HG03039 (cell line): ENCODE measurements at regions not wholly inside any gene's neighbourhood (a gene's known extent, or its start where the extent isn't known, plus 50 kb on each side); places are given as distances from the start of the nearest gene placed in this dataset.

Source experiments
- ATAC-seq: cut with Tn5 transposase; IDR thresholded peaks from one replicate; pipeline ENCODE4 v1.9.1; 2021; ENCODE audit warnings: mild to moderate bottlenecking, moderate library complexity; ENCODE audit not compliant: unreplicated experiment

GRCh38 chr13:105509981-105510762, 1025.3 kb downstream of the EFNB2 start:
- no peak for ATAC-seq

DNA sequence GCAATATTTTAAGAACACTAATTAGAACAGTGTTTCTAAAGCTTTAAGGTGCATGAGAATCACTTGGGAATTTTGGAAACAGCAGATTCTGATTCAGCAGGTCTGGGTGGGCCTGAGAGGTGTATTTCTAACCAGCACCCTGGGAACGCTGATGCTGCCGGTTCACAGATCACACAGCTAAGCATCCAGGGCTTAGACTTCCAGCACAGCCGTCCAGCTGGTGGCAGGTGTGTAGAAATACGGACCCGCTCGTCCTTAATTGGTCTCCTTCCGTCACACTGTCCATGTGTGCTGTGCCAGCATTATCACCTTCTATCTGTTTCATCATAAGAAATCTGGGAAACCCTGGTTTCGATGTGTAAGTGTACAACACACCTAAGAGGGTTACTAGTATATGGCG, 1029.0 kb downstream of the EFNB2 start:
- no peak for ATAC-seq

GRCh38 chr13:105502193-105502592, 1033.3 kb downstream of the EFNB2 start:
- ATAC-seq = no peak

DNA sequence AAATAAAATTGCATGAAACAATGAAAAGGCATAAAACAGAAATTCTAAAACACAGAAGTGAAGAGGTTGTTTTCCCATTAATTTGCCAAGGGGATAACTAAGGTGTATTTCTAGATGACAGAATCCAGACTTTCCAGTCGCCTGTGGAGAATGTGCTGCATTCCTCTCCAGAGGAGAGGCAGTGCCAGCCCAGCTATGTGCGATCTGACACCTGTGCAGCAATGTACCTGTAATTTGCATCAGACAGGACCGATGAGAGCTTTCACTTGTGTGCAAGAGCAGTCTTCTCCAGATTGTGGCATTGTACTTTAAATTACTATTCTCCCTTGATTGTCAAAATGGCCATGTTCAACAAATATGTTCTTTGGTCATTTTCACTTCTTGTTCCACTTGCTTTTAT, 1037.9 kb downstream of the EFNB2 start:
- no peak for ATAC-seq

DNA sequence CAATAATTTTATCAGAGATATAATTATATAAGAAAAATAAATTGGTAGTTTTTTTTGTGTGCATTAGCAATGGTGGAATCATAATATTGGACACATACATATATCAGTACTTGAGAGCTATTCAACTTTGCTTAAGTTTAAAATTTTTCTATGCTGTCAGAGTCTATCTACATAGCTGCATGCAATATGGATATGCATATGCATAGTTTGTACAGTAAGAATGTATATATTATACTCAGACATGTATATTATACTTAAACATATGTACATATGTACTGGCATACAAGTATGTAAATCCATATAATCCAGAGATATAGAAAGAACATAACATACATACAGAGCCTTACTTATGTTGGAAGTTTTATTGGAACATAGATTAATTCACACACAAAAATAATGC, 1043.2 kb downstream of the EFNB2 start:
- ATAC-seq = no peak

- no peak for ATAC-seq
Measured at GRCh38 chr13:105491345-105491744, 1044.1 kb downstream of the EFNB2 start.

DNA sequence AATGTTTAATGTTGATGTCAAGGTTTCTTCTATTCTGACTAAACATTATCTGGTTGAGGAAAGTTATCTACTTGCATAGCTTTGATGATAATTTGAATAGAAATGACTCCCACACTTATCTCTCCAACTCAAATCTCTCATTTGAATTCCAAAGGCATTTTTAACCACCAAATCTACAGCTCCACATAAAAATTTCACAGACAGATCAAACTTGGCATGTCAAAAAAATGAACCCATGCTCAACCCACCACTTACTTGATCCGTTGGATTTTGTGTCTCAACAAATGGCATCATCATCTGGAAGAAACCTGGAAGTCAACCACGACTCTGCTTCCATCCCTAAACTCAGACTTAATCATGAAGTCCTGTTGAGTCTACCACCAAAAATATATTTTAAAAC, 1050.4 kb downstream of the EFNB2 start:
- ATAC-seq = no peak

GRCh38 chr13:105474983-105475610, 1060.4 kb downstream of the EFNB2 start:
- no peak for ATAC-seq

- no peak for ATAC-seq
Measured at GRCh38 chr13:105471673-105472072, 1063.8 kb downstream of the EFNB2 start.

GRCh38 chr13:105466376-105466775, 1069.1 kb downstream of the EFNB2 start:
- ATAC-seq = no peak

- no peak for ATAC-seq
Measured at GRCh38 chr13:105465745-105466144, 1069.7 kb downstream of the EFNB2 start, which contains the start of gene DAOA. Gene DAOA, plus strand, starts transcription at chr13:105466045.

GRCh38 chr13:105465251-105465650, 1070.2 kb downstream of the EFNB2 start:
- no peak for ATAC-seq

DNA sequence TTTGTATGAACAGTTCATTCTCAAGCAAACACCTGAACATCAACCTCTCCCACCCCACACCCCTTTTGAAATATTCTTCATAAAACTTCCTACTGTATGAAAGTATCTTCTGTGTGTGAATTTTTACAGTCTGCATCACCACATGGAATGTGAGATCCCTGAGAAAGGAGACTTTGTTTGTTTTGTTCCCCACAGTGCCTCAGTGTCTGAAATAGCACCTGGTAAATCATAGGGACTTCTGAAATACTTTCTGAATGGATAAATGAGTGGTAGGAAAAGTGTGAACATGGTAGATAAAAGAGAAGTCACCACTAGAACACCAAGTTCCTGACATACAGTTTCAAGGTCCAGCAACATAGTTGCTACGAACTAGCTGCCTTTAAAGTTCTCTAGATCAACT, 1071.2 kb downstream of the EFNB2 start:
- ATAC-seq = no peak

DNA sequence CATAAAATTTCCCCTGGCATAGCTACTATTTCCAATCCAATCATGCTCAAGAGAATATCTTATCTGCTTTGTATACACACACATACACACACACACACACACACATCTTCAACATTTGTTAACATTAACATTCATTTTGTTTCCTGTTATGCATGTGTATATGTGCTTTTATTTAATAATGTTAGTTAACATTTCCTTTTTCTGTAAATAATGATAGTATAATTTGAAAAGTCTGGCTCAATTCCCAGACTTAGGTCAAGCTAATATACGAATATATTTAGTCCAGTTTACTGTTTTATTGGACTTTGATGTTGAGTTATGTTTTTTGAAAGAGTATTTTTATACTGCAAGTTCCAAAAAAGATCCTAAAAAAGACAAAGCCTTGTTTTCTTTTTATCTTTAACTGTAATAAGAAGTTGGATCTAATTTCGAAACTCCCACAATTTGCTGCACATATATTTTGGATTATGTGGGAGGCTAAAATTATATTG, 1072.4 kb downstream of the EFNB2 start:
- ATAC-seq = no peak

DNA sequence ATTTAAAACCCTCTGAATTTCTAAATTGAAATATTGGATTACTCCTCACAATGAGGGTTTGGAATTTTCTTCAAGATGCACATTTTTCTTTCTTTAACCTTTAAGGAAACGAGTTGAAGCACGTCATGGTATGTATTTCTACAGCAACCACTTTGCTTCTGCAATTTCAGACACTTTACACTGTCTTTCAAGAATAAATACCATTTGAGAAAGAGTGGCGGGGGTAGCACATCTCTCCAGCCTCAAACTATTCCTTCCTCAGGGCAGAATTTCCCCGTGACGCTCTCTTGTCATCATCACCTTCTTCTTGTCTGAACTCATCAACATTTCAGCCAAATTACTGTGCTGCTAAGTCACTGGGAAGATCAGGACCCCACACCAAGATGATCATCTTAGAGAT, 1073.4 kb downstream of the EFNB2 start:
- ATAC-seq = no peak

DNA sequence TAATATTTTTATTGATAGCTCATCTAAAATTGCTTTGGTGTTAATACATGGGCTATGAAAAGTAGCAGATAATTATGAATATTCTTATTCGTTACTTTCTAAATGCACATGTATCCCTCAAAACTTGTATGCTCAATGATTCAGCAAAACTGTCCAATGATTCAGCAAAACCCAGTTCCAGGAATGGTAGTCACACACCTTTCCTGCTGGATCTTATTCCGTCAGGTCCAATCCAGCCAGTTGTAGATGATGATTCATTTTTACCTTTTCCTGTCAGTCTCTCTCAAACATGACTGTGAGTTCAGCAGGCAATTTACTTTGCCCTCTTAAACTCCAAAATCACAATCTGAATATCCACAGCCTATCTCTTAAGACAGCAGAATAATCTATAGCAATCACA, 1082.6 kb downstream of the EFNB2 start:
- ATAC-seq = no peak

DNA sequence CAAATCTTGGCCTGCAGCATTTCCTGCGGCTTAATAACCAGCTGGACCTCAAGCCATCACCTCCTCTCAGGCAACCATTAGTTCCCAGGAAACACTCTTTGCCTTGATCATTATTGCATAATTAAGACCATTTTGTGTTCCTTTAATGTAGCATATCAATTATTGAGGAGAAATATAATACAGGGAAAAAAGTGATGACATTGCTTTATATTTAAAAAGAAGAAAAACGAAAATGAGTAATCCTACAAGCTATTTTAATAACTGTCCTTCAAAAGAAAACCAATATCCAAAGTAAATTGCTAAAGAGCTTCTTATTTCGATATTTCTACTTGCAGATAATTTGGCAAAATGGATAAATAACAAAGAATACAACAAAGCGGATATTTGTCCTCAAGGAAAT, 1084.7 kb downstream of the EFNB2 start:
- no peak for ATAC-seq

DNA sequence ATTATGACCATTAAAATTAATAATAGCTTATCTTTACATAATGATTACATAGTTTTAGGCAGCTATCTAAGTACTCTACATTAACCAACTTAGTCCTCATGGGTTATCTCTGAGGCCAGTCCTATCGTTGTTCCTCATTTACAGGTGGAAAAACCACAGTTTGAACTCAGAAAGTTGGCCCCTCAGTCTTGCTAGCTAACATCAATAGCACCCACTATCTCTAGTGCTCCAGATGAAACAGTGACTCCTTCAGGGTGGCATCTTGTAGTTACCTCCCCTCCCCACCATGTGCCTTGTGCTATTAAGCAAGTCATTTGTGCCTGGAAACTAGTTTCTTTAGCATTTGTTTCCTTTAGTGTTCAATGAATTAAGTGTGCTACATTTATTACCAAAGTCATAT, 1086.7 kb downstream of the EFNB2 start:
- ATAC-seq = no peak

GRCh38 chr13:105446197-105446596, 1089.3 kb downstream of the EFNB2 start:
- ATAC-seq = no peak

DNA sequence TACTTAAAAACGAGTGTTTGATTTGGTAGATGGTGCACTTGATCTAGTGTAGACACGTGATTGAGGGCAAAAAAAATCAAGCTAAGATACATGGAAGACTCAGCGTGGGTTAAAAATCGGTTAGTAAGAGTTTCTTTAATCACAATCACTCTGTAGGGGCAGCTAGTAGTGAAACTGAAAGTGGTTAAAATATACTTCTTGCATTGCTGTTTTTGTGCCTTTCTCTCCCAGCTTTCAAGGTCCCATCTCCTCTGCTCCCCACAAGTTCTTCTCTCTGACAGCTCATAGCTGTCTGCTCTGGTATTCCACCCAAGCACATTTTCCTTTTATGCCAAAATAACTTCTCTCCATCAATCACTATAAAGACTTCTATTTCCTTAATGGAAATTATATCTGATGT, 1089.7 kb downstream of the EFNB2 start:
- ATAC-seq = no peak

GRCh38 chr13:105442949-105443699, 1092.3 kb downstream of the EFNB2 start:
- ATAC-seq = no peak

- no peak for ATAC-seq
Measured at GRCh38 chr13:105442040-105442439, 1093.4 kb downstream of the EFNB2 start.
